Stomach (tissue), 4 donors: ENCODE measurements at regions not wholly inside any gene's neighbourhood (a gene's known extent, or its start where the extent isn't known, plus 50 kb on each side); places are given as distances from the start of the nearest gene placed in this dataset.

ENCODE experiments used
- POLR2A ChIP-seq, 4 donors: fragments of 450-650 bp; IDR thresholded peaks; one replicate each; pipeline ENCODE4 v1.6.1; 2016; ENCODE audit warnings: antibody characterized with exemption in 4 of 4, control low read depth in 2 of 4, mild to moderate bottlenecking in 1 of 4, moderate library complexity in 1 of 4
- TF ChIP-seq, protein P1 (sequence below), 7 experiments: fragments of 450-650 bp in 4 of 7; fragments of 200-600 bp in 3 of 7; sonication (generic) in 3 of 7; IDR thresholded peaks; one replicate each; pipeline ENCODE4 v1.5.1; 2016 to 2019; ENCODE audit warnings: antibody characterized with exemption in 7 of 7, control low read depth in 2 of 7, mild to moderate bottlenecking in 1 of 7

- TF ChIP-seq, protein P1, sequence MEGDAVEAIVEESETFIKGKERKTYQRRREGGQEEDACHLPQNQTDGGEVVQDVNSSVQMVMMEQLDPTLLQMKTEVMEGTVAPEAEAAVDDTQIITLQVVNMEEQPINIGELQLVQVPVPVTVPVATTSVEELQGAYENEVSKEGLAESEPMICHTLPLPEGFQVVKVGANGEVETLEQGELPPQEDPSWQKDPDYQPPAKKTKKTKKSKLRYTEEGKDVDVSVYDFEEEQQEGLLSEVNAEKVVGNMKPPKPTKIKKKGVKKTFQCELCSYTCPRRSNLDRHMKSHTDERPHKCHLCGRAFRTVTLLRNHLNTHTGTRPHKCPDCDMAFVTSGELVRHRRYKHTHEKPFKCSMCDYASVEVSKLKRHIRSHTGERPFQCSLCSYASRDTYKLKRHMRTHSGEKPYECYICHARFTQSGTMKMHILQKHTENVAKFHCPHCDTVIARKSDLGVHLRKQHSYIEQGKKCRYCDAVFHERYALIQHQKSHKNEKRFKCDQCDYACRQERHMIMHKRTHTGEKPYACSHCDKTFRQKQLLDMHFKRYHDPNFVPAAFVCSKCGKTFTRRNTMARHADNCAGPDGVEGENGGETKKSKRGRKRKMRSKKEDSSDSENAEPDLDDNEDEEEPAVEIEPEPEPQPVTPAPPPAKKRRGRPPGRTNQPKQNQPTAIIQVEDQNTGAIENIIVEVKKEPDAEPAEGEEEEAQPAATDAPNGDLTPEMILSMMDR (IDR thresholded peaks at IDR 0.05), result no peak
- TF ChIP-seq POLR2A (IDR thresholded peaks at IDR 0.05), result no peak
Observed at GRCh38 chr2:53093355-53093754, 674.2 kb upstream of the CHAC2 start.
